OCI-LY1 (cell line): ENCODE measurements at regions not wholly inside any gene's neighbourhood (a gene's known extent, or its start where the extent isn't known, plus 50 kb on each side); places are given as distances from the start of the nearest gene placed in this dataset.

Experiments used
- H2AFZ ChIP-seq: fragments of 200-600 bp; sonication (generic), shearing (Covaris generic); 2 replicates; pipeline ENCODE4 v1.6.0; 2014; ENCODE audit warnings: antibody characterized with exemption, mild to moderate bottlenecking, low read length
- H3F3A ChIP-seq: fragments of 200-600 bp; sonication (generic), shearing (Covaris generic); 2 replicates; pipeline ENCODE4 v1.6.0; 2014; ENCODE audit warnings: mild to moderate bottlenecking, antibody characterized with exemption, low read length, moderate library complexity; ENCODE audit not compliant: insufficient read depth
- H3K27ac ChIP-seq: fragments of 200-600 bp; sonication (generic); 2 replicates; pipeline ENCODE4 v1.5.1; 2014; ENCODE audit warnings: low read length, mixed run types, mild to moderate bottlenecking, low read depth; ENCODE audit not compliant: poor library complexity, severe bottlenecking
- H3K27me3 ChIP-seq: fragments of 200-600 bp; sonication (generic); 2 replicates; pipeline ENCODE4 v1.6.0; 2014; ENCODE audit warnings: antibody characterized with exemption, mild to moderate bottlenecking, low read length, moderate library complexity; ENCODE audit not compliant: insufficient read depth
- H3K36me3 ChIP-seq: fragments of 200-600 bp; sonication (generic); 2 replicates; pipeline ENCODE4 v1.6.1; 2014; ENCODE audit warnings: mild to moderate bottlenecking, antibody characterized with exemption, low read length, moderate library complexity, mixed read lengths; ENCODE audit not compliant: insufficient read depth
- H3K4me1 ChIP-seq: fragments of 200-600 bp; sonication (generic); 2 replicates; pipeline ENCODE4 v1.5.1; 2014; ENCODE audit warnings: mild to moderate bottlenecking, low read length, moderate library complexity; ENCODE audit not compliant: insufficient read depth, severe bottlenecking
- H3K4me2 ChIP-seq: fragments of 200-600 bp; sonication (generic), shearing (Covaris generic); 2 replicates; pipeline ENCODE4 v1.6.1; 2014; ENCODE audit warnings: low read length
- H3K4me3 ChIP-seq: fragments of 200-600 bp; sonication (generic); 2 replicates; pipeline ENCODE4 v1.5.1; 2014; ENCODE audit warnings: low read length, low read depth, mild to moderate bottlenecking, mixed read lengths; ENCODE audit not compliant: poor library complexity, severe bottlenecking
- H3K79me2 ChIP-seq: fragments of 200-600 bp; shearing (Covaris generic); 2 replicates; pipeline ENCODE4 v1.6.1; 2016; ENCODE audit warnings: mixed run types, low read length, mixed read lengths; ENCODE audit not compliant: insufficient read depth
- H3K9ac ChIP-seq: fragments of 200-600 bp; sonication (generic), shearing (Covaris generic); 2 replicates; pipeline ENCODE4 v1.6.1; 2014; ENCODE audit warnings: mild to moderate bottlenecking, low read length, mixed read lengths
- H3K9me2 ChIP-seq: fragments of 200-600 bp; sonication (generic), shearing (Covaris generic); 2 replicates; pipeline ENCODE4 v1.6.1; 2014; ENCODE audit warnings: low read depth, mild to moderate bottlenecking, low read length, mixed read lengths
- H3K9me3 ChIP-seq: fragments of 200-600 bp; shearing (Covaris generic); 2 replicates; pipeline ENCODE4 v1.6.1; 2014; ENCODE audit warnings: low read length, mixed read lengths
- H4K20me1 ChIP-seq: fragments of 200-600 bp; sonication (generic), shearing (Covaris generic); 2 replicates; pipeline ENCODE4 v1.6.0; 2016; ENCODE audit warnings: mild to moderate bottlenecking, low read length; ENCODE audit not compliant: insufficient read depth
- EZH2 ChIP-seq: fragments of 200-600 bp; sonication (generic), shearing (Covaris generic); IDR thresholded peaks from 2 replicates; pipeline ENCODE4 v1.8.0; 2017; ENCODE audit warnings: borderline replicate concordance, mixed run types, mild to moderate bottlenecking, antibody characterized with exemption, low read length, moderate library complexity, mixed read lengths
- TF ChIP-seq, protein P1 (sequence below): fragments of 200-600 bp; sonication (generic), shearing (Covaris generic); IDR thresholded peaks from 2 replicates; pipeline ENCODE4 v1.5.1; 2017; ENCODE audit warnings: mild to moderate bottlenecking, antibody characterized with exemption, low read length, moderate library complexity, mixed read lengths

DNA sequence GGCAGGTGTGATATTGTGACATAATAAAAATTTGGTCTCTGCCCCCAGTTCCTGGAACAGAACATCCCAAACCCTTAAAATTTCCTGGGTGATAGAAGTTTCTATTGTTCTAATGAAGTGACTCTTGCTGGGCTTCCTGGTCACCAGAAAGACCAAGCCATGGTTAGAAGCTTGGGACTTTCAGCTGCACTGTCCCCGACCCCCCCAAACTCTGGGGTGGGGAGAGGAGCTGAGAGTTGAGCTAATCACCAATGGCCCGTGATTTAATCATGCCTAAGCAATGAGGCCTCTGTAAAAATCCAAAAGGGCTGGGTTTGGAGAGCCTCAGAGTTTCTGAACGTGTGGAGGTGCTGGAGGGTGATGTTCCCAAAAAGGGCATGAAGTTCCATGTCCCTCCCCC lies 54.8 kb upstream of the FTH1 start:
- Histone ChIP-seq H3K9ac (no peak overlapping the region), H3K27me3 (peaks cover 5% of the 10 kb centered on the region; the same call in 1 of the 2 replicates), H3K4me1 (no peaks in the 10 kb centered on the region)

DNA sequence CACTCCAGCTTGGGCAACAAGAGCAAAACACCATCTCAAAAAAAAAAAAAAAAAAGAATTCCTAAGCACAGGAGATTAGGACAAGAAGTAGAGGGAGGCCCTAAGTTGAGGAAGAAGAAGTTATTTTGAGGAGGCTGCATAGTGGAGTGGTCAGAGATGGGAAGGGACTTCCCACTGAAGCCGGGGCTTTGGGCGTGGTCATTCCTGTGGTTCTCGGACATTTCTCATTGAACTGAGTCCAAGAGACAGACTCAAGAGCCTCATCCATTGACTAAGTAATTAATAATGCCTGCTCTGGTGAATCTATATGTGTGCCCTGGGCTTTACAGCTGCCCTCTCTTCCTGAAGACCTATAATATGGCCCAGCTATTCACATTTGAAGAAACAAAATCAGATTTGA lies 53.2 kb upstream of the FTH1 start:
- 0 out of 2 replicates have a peak, but pooled peaks cover 3% of the 10 kb centered on the region for H3K9me3 ChIP-seq
- no peak for TF ChIP-seq EZH2
- TF ChIP-seq, protein P1, sequence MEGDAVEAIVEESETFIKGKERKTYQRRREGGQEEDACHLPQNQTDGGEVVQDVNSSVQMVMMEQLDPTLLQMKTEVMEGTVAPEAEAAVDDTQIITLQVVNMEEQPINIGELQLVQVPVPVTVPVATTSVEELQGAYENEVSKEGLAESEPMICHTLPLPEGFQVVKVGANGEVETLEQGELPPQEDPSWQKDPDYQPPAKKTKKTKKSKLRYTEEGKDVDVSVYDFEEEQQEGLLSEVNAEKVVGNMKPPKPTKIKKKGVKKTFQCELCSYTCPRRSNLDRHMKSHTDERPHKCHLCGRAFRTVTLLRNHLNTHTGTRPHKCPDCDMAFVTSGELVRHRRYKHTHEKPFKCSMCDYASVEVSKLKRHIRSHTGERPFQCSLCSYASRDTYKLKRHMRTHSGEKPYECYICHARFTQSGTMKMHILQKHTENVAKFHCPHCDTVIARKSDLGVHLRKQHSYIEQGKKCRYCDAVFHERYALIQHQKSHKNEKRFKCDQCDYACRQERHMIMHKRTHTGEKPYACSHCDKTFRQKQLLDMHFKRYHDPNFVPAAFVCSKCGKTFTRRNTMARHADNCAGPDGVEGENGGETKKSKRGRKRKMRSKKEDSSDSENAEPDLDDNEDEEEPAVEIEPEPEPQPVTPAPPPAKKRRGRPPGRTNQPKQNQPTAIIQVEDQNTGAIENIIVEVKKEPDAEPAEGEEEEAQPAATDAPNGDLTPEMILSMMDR, result no peak
- H3K9ac ChIP-seq, result no peak overlapping the region
- H2AFZ ChIP-seq, result no peak overlapping the region
- H3K36me3 ChIP-seq, result no peaks in the 10 kb centered on the region; the same call in 1 of the 2 replicates
- no peak overlapping the region for H3K27ac ChIP-seq
- no peaks in the 10 kb centered on the region for H3K79me2 ChIP-seq
- no peaks in the 10 kb centered on the region for H3K9me2 ChIP-seq
- H3F3A ChIP-seq, result no peaks in the 10 kb centered on the region
- peaks cover 2% of the 10 kb centered on the region; the same call in 1 of the 2 replicates for H3K27me3 ChIP-seq
- H4K20me1 ChIP-seq, result no peaks in the 10 kb centered on the region
- H3K4me2 ChIP-seq, result no peak overlapping the region
- H3K4me1 ChIP-seq, result no peaks in the 10 kb centered on the region
- H3K4me3 ChIP-seq, result no peak overlapping the region

More for the DNA sequence above, 54.8 kb upstream of the FTH1 start:
- no peaks in the 10 kb centered on the region for H3K79me2 ChIP-seq
- H3F3A ChIP-seq, result no peaks in the 10 kb centered on the region
- H3K4me2 ChIP-seq, result no peak overlapping the region
- no peaks in the 10 kb centered on the region; the same call in 1 of the 2 replicates for H3K36me3 ChIP-seq
- H3K9me2 ChIP-seq, result no peaks in the 10 kb centered on the region
- H3K4me3 ChIP-seq, result no peak overlapping the region
- H3K9me3 ChIP-seq, result 0 out of 2 replicates have a peak, but pooled peaks cover 3% of the 10 kb centered on the region
- H2AFZ ChIP-seq, result no peak overlapping the region
- TF ChIP-seq EZH2, result no peak
- TF ChIP-seq, protein P1, result no peak
- H3K27ac ChIP-seq, result no peak overlapping the region
- no peaks in the 10 kb centered on the region for H4K20me1 ChIP-seq

DNA sequence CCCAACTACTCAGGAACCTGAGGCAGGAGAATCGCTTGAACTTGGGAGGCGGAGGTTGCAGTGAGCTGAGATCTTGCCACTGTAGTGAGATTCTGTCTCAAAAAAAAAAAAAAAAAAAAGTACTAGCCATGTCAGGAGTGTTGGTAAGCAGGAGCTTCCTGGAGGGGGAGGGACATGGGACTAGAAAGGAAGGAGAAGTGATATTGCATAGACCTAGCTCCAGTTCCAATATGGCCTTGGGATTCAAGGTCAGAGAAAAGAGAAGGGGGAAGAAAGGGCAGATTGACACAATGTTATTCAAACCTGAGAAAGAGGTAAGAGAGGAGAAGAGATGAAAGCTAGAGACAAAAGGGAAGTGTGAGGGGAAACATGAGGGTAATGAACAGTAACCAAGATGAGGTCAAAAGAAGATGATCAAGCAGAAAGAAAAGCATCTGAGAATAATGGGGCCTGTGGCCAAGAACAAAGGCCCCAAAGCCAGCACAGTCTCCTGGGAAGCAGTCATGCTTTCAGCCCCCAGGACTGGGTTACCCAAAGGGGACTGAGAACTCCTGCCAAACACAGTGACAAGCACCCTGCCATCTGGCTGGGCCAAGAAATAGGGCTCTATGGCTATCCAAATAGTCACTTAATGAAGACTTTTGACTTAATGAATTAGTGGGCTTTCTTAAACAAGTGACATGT lies 51.7 kb upstream of the FTH1 start:
- no peak overlapping the region for H3K27ac ChIP-seq
- H3K9me3 ChIP-seq, result 0 out of 2 replicates have a peak, but pooled peaks cover 3% of the 10 kb centered on the region
- H4K20me1 ChIP-seq, result no peaks in the 10 kb centered on the region
- no peaks in the 10 kb centered on the region; the same call in 1 of the 2 replicates for H3K36me3 ChIP-seq
- H3K4me2 ChIP-seq, result no peak overlapping the region
- H3K4me3 ChIP-seq, result no peak overlapping the region
- no peak for TF ChIP-seq EZH2
- TF ChIP-seq, protein P1, result no peak
- no peaks in the 10 kb centered on the region for H3K4me1 ChIP-seq
- no peaks in the 10 kb centered on the region for H3K79me2 ChIP-seq
- H3K9ac ChIP-seq, result no peak overlapping the region
- no peaks in the 10 kb centered on the region for H3F3A ChIP-seq
- no peak overlapping the region for H2AFZ ChIP-seq
- H3K9me2 ChIP-seq, result no peaks in the 10 kb centered on the region
- peaks cover 2% of the 10 kb centered on the region; the same call in 1 of the 2 replicates for H3K27me3 ChIP-seq
